NOMO-1 treated with DMSO at 0.1 percent for 48 hours (cell line): ENCODE measurements at regions not wholly inside any gene's neighbourhood (a gene's known extent, or its start where the extent isn't known, plus 50 kb on each side); places are given as distances from the start of the nearest gene placed in this dataset.
"Not testable (repeated sequence)": the region's sequence is repeated elsewhere in the genome, so short reads cannot be mapped to it uniquely, and the experiment has no call there.

ENCODE experiments used
- DNase-seq: peaks from one replicate; lab custom pipeline; 2025; ENCODE audit not compliant: unreplicated experiment; lab: John Stamatoyannopoulos, UW

GRCh38 chr7:108810756-108811385, 241.2 kb downstream of the DNAJB9 start:
- no peak for DNase-seq

- no peak for DNase-seq
These were observed 243.8 kb downstream of the DNAJB9 start for GRCh38 chr7:108813251-108814014.

- no peak for DNase-seq
These were observed 246.1 kb downstream of the DNAJB9 start for GRCh38 chr7:108815815-108816214.

GRCh38 chr7:108818742-108819141, 249.1 kb downstream of the DNAJB9 start:
- no peak for DNase-seq

GRCh38 chr7:108824840-108825580, 255.3 kb downstream of the DNAJB9 start:
- no peak for DNase-seq

- DNase-seq: no peak
These were observed 255.9 kb downstream of the DNAJB9 start for GRCh38 chr7:108825581-108825909.

- no peak for DNase-seq
These were observed 266.6 kb downstream of the DNAJB9 start for GRCh38 chr7:108836256-108836655.

GRCh38 chr7:108838198-108838597, 268.5 kb downstream of the DNAJB9 start:
- no peak for DNase-seq

- no peak for DNase-seq
These were observed 269.4 kb downstream of the DNAJB9 start for GRCh38 chr7:108839076-108839475.

- no peak for DNase-seq
These were observed 276.3 kb downstream of the DNAJB9 start for GRCh38 chr7:108845951-108846350.

GRCh38 chr7:108846471-108846870, 276.8 kb downstream of the DNAJB9 start:
- DNase-seq: no peak

GRCh38 chr7:108848486-108848885, 278.8 kb downstream of the DNAJB9 start:
- DNase-seq: no peak

GRCh38 chr7:108860615-108861014, 290.9 kb downstream of the DNAJB9 start:
- DNase-seq: no peak

GRCh38 chr7:108861071-108861470, 291.4 kb downstream of the DNAJB9 start:
- DNase-seq: no peak

GRCh38 chr7:108863227-108863848, 293.7 kb downstream of the DNAJB9 start:
- no peak for DNase-seq

- DNase-seq: no peak
These were observed 299.4 kb downstream of the DNAJB9 start for GRCh38 chr7:108869070-108869469.

- no peak for DNase-seq
These were observed 305.5 kb downstream of the DNAJB9 start for GRCh38 chr7:108875139-108875538.

- no peak for DNase-seq
These were observed 321.2 kb downstream of the DNAJB9 start for GRCh38 chr7:108890862-108891261.

- DNase-seq: no peak
These were observed 338.8 kb downstream of the DNAJB9 start for GRCh38 chr7:108908456-108908855.

- DNase-seq: no peak
These were observed 341.3 kb downstream of the DNAJB9 start for GRCh38 chr7:108911016-108911415.

- no peak for DNase-seq
These were observed 350.8 kb downstream of the DNAJB9 start for GRCh38 chr7:108920490-108920889.

- DNase-seq: not testable (repeated sequence)
These were observed 373.4 kb downstream of the DNAJB9 start for GRCh38 chr7:108943048-108943447.
